KOPT-K1 (cell line): ENCODE measurements at regions not wholly inside any gene's neighbourhood (a gene's known extent, or its start where the extent isn't known, plus 50 kb on each side); places are given as distances from the start of the nearest gene placed in this dataset.

ENCODE experiments used
- H3K27ac ChIP-seq: fragments of 200-600 bp; sonication (generic); 2 replicates; pipeline ENCODE4 v1.5.1; 2016; ENCODE audit warnings: antibody characterized with exemption, mild to moderate bottlenecking, low read depth, low read length; ENCODE audit not compliant: poor library complexity, severe bottlenecking
- H3K36me3 ChIP-seq: fragments of 200-600 bp; sonication (generic); 2 replicates; pipeline ENCODE4 v1.5.1; 2017; ENCODE audit warnings: antibody characterized with exemption, mild to moderate bottlenecking, low read length, moderate library complexity; ENCODE audit not compliant: insufficient read depth
- H3K9me3 ChIP-seq: fragments of 200-600 bp; sonication (generic); 2 replicates; pipeline ENCODE4 v1.5.1; 2017; ENCODE audit warnings: antibody characterized with exemption, low read length, mild to moderate bottlenecking; ENCODE audit not compliant: insufficient read depth, poor library complexity, severe bottlenecking

- Histone ChIP-seq H3K9me3 (peaks cover 4% of the 10 kb centered on the region), H3K36me3 (no peaks in the 10 kb centered on the region), H3K27ac (no peak overlapping the region)
Observed at GRCh38 chr10:2665772-2666171, 401.6 kb upstream of the PFKP start.

DNA sequence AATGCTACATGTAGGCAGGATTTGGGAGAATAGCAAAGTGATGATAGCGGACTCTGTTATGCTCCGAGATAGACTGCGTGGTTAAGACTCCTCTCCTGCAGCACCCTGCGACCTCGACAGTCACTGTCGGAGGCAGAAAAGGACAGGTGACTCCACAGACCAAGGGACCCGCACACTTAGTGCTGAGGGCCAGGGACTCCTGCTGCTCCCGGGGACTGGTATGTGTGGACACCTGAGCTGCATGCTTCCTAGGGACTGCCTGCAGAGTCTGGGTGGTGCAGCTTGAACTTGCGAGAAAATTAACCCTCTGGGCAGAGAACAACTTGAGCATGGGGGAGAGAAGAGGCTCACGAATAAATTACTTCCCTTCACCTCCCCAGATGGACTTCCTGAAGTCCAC, 407.1 kb upstream of the PFKP start:
- peaks cover 4% of the 10 kb centered on the region for H3K9me3 ChIP-seq
- H3K27ac ChIP-seq = no peak overlapping the region
- no peaks in the 10 kb centered on the region for H3K36me3 ChIP-seq

DNA sequence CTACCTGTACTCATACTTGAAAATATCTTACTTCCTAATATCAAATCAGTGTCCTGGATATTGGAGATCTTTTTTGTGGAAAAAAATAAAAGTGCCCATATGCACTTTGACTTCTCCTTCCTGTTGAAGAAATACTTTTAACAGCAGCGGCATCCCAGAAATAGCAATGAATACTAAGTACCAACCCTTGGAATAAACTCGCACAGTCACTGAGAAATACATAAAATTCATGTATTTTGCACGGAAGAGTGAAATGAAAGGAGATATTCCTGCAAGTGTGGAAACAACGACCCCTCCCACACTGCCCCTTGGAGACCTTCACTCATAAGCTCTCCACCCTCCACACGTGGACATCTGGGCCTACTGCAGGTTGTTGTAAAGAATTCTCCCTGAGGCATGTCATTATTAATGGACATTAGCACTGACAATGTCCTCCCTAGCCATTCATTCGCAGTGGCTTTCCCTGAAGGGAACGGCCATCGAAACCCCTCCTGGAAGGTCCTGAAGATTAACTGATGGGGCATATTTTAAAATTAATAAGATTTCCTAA, 407.6 kb upstream of the PFKP start:
- peaks cover under 1% of the 10 kb centered on the region for H3K9me3 ChIP-seq
- no peaks in the 10 kb centered on the region for H3K36me3 ChIP-seq
- H3K27ac ChIP-seq = no peak overlapping the region

DNA sequence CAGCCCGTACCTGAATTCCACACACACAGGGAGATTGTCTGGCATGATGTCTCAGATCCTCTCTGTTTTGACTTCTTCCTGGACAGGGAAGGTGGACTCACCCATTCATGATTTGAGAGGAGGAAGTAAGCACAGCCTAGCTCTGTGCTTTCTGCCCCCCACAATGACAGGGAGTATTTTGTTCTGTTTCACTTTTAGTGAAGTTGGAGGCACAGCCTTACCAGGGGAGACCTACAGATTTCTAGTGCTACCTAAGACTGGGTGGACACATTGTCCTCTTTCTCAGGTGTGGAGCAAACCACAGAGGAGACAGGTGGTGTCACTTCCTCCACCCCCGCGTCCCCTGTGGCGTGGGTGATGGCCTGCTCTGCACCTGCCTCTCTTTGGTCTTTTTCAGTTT, 408.6 kb upstream of the PFKP start:
- no peaks in the 10 kb centered on the region for H3K9me3 ChIP-seq
- no peaks in the 10 kb centered on the region for H3K36me3 ChIP-seq
- H3K27ac ChIP-seq = no peak overlapping the region

DNA sequence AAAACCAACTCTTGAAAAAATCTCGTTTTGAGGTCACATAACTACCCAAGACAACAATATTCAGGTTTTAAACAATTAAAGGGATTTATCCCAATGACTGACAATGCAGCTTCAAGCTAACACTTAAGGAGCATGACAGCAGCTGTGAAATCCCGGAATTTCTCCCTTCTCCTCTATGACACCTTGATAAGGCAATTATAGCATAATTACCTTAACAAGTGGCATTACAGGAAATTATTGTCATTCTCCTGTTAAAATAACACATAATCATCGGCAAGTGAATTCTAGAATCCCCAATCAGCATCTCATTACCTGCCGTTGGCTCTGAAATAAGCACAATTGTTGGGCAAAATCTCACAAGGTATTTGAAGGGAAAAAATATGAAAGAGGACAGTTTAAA, 417.0 kb upstream of the PFKP start:
- Histone ChIP-seq H3K36me3 (no peaks in the 10 kb centered on the region), H3K27ac (no peak overlapping the region), H3K9me3 (no peaks in the 10 kb centered on the region)

GRCh38 chr10:2641028-2641427, 426.3 kb upstream of the PFKP start:
- Histone ChIP-seq H3K27ac (no peak overlapping the region), H3K9me3 (no peaks in the 10 kb centered on the region), H3K36me3 (no peaks in the 10 kb centered on the region)

GRCh38 chr10:2633630-2634029, 433.7 kb upstream of the PFKP start:
- no peaks in the 10 kb centered on the region for H3K9me3 ChIP-seq
- no peaks in the 10 kb centered on the region for H3K36me3 ChIP-seq
- H3K27ac ChIP-seq = no peak overlapping the region

DNA sequence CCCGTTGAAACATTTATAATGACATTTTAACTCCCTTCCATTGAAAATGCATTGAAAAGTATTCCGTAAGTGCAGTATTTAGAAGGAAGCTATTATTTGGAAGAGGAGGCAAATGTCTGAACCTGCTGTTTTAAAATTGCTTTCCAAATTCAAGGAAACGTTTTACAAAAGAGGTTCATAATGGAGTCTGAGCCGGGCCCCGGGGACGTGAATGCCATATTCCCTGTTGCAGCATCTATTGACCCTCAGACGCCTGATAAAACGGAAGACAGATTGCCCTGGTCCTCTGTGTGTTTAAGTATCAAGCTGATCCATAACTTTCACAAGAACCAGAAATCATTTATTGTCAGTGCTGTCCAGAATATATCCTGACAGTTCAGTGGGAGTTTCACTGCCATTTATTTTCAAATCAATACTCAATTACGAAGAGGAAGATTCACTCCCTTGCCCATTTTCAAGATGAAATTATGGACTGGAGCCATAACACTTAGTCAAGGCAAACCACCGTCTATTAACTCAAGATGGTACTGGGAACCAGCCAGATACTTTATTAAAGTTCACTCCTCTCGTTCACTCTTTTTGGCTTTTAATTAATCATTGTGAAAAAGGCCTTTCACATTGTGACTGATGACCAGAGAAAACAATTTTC, 435.7 kb upstream of the PFKP start:
- no peaks in the 10 kb centered on the region for H3K36me3 ChIP-seq
- H3K9me3 ChIP-seq = no peaks in the 10 kb centered on the region
- no peak overlapping the region for H3K27ac ChIP-seq

GRCh38 chr10:2628705-2629104, 438.6 kb upstream of the PFKP start:
- Histone ChIP-seq H3K36me3 (no peaks in the 10 kb centered on the region), H3K27ac (no peak overlapping the region), H3K9me3 (no peaks in the 10 kb centered on the region)

DNA sequence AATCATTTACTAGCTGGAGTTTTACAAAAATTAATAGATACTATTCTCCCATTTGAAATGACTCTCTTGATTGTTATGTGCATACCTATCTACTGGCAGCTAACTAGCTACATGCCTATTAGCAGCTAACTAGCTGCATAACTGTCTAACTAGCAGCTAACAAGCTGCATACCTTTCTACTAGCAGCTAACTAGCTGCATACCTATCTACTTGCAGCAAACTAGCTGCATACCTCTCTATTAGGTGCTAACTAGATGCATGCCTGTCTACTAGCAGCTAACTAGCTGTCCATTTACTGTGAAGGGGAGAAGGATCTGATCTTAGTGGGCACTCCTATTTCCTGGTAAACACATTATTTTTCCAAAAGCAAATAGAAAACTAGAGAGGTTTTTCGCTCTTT, 439.4 kb upstream of the PFKP start:
- H3K9me3 ChIP-seq = no peaks in the 10 kb centered on the region
- H3K36me3 ChIP-seq = no peaks in the 10 kb centered on the region
- H3K27ac ChIP-seq = no peak overlapping the region

DNA sequence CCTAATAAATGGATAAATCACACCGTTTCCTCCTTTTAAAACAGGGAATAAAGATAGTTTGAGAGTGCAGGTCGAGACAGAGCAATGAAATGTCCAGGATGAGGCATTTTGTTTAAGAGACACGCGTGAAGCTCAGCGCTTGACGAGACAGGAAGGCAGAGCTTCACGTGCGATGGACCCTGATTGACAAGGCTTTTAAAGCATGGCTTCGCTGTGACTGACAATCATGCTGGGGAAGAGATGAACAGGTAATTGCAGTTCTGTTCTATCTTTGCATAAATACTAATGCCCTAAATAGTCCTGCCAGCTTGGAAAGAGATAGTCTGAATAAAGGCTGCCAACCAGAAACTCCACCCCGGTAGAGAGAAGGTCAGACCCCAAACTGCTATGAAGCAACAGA, 442.3 kb upstream of the PFKP start:
- no peaks in the 10 kb centered on the region for H3K9me3 ChIP-seq
- H3K27ac ChIP-seq = no peak overlapping the region
- H3K36me3 ChIP-seq = no peaks in the 10 kb centered on the region

DNA sequence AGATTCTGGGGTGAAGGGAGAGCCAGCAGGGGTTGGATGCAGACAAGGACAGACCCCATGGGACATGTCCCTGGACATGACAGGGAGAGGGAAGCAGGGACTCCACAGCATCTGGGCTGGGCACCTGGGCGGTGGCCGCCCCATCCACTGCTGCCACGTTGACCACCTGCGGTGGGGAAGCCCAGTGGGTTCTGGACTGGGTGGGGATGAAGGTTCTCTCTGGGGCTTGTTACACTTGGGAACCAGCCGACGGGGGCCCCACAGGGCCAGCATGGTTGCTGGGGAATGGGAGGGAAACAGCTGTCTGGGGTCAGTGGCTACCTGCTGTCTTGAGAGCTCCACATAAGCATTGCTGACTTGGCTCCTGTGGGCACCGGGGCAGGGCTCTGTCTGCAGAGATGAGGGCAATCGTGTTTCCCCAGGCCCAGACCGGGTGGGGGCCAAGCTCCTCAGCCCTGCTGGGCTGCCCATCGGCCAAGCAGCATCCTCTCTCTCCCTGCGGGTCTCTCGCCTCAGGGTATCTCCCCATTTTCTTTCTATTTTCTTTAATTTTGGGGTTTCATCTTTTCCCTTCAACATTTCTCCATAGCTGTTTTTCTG, 443.6 kb upstream of the PFKP start:
- Histone ChIP-seq H3K9me3 (no peaks in the 10 kb centered on the region), H3K36me3 (no peaks in the 10 kb centered on the region), H3K27ac (no peak overlapping the region)

DNA sequence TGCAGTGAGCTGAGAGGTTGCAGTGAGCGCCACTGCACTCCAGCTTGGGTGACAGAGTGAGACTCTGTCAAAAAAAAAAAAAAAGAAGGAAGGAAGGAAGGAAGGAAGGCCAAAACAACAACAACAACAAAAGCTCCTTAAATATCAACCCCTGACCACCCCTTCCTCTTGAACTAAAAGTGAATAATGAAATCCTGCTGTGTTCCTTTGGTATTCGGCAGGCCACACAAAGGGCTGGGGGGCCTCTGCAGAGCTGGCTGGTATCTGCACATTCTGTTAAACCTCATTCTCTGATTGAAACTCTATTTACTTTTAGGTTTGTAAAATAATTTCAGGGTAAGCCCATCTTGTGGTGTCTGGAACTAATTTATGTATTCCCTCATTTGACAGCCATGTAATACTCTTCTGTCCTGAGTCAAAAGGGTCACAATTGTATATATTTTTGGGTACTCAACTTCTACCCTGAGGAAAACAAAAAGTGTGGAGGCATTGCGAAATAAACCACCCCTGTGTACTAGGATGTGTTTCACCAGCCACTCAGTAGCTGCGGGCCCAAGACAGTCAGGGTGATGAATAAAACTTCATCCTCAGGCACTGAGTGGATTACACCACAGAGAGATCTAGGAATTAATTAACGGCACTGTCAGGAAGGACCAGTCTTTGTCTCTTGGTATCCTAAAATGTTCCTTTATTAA, 446.4 kb upstream of the PFKP start:
- Histone ChIP-seq H3K9me3 (no peaks in the 10 kb centered on the region), H3K27ac (no peak overlapping the region), H3K36me3 (no peaks in the 10 kb centered on the region)

- H3K27ac ChIP-seq = no peak overlapping the region
- H3K36me3 ChIP-seq = no peaks in the 10 kb centered on the region
- no peaks in the 10 kb centered on the region for H3K9me3 ChIP-seq
Observed at GRCh38 chr10:2619916-2620315, 447.4 kb upstream of the PFKP start.

DNA sequence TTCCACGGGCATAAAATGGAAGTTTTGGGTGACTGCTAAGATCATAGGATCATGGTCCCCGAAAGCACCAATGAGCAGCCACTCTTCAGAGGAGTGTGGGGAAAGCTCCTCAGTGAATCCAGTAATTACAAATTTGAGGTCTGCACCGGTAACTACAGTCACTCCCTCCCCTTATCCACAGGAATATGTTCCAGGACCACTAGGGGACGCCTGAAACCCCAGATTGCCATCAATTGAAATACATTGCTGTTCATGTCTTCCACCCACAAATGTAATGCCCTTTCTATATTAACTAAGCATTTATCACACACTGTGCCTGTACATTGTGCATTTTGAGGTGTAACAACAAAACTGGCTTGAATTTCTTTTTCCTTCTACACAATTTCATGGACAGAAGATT, 447.9 kb upstream of the PFKP start:
- Histone ChIP-seq H3K36me3 (no peaks in the 10 kb centered on the region), H3K9me3 (no peaks in the 10 kb centered on the region), H3K27ac (no peak overlapping the region)

GRCh38 chr10:2618690-2619089, 448.7 kb upstream of the PFKP start:
- no peaks in the 10 kb centered on the region for H3K9me3 ChIP-seq
- no peak overlapping the region for H3K27ac ChIP-seq
- H3K36me3 ChIP-seq = no peaks in the 10 kb centered on the region
